ENCODE measurements at regions not wholly inside any gene's neighbourhood (a gene's known extent, or its start where the extent isn't known, plus 50 kb on each side); places are given as distances from the start of the nearest gene placed in this dataset.

DNA sequence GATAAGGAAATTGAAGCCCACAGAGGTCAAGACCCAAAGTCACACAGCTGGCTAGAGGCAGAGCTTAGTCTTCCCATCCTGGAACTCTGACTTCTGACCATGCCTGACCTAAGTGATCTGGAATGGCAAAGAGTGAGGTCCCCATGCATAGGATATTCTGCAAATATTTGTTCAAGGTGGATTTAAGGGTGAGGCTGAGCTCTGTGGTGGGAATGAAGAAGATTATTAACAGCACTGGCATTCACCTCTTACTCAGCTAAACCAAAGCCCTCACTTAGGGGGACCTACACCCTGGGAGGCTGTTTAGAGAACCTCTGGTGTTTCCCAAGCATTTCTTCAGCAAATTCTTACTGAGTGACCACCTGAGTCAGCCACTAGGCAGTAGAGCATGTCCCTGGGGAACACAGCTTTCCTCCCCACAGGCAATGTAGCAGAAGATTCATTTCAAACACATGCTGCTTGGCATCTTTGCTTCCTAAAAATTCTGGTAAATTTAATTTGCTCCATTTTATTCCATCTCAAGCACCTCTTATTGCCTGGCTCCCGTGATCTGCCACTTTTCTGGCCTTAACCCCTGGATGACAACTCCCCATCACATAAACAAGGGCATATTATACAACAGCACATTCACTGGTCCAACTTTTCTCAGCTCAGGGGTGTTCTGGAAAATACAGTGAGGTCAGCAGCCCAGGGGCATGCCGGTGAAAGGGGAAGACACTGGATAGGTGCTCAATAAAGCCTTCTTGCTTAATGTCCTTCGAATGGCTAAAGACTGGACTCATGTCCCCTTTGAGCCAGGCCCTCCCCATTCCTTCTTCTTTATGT is 176.0 kb downstream of the ABHD5 start:
- DNase-seq (ENCODE audit: low spot score) = no peak

DNA sequence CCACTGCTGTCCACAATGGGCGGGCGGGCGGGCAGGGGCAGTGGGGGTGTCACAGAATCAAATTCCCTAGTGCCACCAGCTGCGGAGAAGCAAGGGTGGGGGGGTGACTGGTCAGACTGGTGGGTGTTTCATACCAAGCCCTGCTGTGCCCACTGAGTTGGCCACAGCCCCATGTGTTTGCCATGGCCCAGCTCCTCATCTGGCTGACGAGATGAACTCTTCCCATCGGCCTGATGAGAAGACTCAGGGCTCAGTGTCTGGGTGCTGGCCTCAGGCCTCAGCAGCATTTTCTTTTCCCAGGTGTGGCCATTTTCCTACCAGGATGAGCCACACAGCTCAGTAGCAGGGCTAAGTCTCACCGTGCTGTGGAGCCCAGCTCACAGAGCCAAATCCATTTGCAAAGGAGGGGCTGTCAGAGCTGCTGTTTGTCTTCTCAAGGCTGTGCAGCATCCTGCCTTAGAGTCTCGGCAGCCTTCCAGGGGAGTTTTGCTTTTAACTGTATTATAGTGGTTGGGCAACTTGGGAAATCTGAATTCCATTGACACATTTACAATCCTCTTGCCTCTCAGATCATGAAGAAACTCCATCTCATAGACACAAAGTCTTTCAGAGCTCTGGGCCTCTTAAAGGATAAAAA is 176.8 kb downstream of the ABHD5 start:
- DNase-seq (ENCODE audit: low spot score) = no peak

DNA sequence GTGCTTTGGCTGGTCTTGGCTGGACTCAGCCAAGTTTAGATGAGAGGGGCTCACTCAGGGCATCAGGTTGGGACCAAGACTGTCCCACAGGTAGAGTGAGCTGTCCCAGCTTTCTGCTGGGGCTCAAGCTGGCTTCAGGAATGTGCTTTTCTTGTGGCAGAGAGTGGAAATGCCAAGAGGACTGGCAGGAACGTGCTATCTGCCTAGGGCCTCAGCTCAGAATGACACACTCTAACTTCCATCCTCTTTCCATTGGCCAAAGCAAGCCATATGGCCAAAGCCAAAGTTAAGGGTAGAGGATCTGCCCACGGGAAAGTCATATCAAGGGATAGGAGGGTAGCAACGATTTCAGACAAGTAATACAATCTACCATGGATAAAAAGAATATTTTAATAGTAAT is 178.8 kb downstream of the ABHD5 start:
- no peak for DNase-seq (ENCODE audit: low spot score)

DNA sequence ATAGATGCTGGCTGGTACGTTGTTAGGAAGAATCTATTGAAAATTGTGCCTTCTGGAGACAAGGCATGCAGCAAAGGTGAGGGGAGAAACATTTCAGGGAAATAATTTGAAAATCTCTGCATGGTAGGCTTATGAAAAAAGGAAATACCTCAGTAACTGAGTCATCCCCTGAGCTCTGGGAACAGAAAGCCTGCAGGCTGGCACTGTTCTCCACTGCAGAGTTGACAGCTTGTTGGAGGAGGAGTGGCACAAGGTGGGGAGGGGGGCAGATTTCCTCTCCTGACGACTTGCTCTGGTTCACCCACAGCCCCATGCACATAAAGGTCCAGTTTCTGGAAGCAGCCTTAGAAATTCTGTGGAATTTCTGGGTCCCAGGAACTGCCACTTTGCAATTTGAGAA is 179.4 kb downstream of the ABHD5 start:
- DNase-seq (ENCODE audit: low spot score) = no peak

DNA sequence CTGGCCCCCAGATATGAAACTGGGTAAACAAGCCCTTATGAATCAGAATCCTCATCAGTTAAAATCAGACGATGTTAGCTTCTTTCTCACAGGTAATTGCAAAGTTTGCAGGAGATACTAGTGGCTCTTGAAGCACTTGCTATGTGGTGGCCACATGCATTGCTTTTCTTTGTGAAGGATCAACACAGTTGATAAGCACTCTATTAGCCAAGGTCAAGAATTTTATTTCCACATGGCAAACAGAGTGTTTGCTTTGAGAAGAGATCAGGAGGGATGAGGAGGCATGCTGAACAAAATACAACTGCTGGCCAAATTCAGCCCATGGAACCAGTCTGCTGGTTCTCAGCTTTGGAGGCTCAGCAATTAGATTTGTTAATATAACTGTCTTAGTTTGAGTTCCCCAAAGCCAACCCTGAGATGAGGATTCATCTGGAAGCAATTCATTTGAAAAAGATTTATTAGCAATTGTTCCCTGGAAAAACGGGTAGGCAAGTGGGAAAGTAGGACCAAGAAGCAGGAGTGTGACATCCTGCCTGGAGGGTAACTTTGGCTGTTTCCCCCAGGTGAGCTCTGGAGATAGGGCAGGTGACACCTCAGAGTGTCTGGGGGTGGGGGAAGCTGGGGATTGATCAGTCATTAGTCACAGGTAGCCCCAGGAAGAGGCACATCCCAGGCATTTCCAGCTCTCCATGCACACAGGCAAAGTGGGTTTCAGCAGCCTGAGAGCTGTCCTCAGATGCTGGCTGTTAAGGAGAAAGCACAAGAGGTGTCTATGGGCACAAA is 180.3 kb downstream of the ABHD5 start:
- DNase-seq (ENCODE audit: low spot score) = no peak

DNA sequence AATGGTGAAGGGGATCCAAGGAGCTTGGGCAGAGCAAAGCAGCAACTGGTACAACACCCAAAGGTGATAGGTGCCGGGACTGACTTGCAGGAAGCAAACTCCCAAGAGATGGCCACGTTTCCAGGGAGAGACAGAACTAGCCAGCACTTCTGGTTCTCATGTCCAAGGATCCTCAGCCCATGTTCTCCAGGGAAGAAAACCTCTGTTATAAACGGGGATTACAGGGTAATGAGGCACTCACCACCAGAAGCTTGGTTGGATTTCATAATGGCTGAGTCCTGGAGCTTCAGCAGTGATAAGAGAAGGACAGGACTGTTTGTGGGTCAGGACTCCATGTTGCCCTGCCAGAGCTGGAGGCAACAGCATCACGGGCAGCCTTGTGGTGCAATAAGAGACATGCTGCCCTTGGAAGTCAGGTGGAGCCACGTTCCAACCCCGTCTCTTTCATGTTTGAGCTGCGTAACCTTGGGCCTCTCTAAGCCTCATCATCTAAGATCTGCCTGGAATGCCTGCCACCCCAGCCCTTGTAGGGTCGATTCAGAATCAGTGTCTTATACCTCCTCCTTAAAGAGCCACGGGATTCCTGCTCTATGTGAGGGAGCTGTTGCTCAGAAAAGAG is 181.0 kb downstream of the ABHD5 start:
- no peak for DNase-seq (ENCODE audit: low spot score)

DNA sequence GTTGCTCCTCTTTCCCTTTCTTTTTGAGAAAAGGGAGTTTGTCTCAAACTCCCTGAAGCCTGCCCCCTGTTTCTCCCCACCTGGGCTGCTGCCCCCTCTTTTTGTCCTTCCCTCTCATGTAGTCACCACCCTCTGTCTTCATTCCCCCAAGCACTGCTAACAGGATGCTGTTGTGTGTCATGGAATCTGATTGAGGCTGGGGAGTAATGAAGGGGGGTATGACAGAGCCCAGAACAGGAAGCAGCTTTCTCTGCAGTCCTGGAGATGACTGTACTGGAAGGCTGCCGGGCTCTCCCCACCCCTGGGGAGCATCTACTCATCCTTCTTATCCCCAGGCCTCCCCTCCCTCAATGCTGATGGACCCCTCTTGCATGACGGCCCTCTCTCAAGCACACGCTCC is 181.6 kb downstream of the ABHD5 start:
- DNase-seq (ENCODE audit: low spot score) = no peak

DNA sequence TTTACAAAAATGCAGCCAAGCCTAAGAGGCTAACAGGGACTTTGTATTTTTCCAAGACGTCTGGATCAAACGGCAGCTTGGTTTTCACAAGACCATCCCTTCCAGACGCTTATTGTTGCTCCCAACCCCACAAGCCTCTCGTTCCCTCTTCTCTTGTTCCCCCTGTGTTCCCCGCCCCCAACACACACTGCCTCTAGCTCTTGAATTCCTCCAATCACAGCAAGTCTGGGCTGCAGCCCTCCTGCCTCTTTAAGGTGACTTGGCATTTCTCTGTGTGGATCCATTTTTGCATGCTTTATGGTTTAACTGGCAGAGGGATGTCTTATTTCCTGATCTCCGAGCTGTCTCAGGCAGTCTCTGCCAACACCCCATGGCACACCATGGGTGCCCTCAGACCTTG is 182.2 kb downstream of the ABHD5 start:
- no peak for DNase-seq (ENCODE audit: low spot score)

DNA sequence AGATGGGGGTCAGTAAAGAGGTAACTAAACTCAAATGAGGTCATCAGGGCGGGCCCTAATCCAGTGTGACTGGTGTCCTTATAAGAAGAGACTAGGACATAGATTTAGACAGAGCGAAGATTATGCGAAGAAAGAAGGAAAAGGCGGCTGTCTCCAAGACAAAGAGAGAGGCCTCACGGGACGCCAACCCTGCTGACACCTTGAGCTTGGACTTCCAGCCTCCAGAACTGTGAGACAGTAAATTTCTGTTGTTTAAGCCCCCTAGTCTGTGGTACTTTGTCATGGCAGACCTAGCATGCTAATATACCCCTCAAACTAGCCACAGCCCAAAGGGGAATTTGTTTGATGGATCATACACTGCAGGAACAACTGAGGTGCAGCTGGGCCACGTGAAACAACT is 183.0 kb downstream of the ABHD5 start:
- no peak for DNase-seq (ENCODE audit: low spot score)

DNA sequence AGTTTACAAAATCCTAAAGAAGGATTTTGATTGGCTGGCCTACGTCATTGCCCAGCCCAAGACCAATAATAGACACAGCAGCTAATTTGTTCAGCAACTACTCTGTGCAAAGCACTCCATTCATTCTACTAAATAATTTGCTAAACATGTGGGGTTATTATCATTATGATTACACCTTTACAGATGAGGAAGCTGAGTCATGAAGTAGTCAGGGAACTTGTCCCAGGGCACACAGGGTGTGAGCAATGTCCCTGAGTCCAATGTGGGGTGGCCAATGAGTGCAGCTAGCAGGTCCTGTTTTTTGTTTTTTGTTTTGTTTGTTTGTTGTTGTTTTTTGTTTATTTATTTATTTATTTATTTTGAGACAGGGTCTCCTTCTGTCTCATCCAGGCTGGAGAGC is 183.6 kb downstream of the ABHD5 start:
- no peak for DNase-seq (ENCODE audit: low spot score)

DNA sequence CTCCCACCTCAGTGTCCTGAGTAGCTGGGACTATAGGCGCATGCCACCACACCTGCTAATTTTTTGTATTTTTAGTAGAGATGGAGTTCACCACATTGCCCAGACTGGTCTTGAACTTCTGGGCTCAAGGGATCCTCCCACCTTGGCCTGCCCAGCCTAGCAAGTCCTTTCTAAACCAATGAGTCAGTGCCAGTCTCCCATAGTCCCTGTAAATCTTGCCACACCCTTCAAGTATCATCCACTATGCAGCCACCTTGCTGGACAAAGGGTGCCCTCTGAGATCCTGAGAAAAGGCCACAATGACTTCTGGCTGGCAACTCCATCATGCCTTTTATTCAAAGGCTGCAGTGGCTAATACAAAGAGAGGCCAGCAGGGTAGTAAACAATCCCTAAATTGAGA is 184.0 kb downstream of the ABHD5 start:
- DNase-seq (ENCODE audit: low spot score) = no peak

DNA sequence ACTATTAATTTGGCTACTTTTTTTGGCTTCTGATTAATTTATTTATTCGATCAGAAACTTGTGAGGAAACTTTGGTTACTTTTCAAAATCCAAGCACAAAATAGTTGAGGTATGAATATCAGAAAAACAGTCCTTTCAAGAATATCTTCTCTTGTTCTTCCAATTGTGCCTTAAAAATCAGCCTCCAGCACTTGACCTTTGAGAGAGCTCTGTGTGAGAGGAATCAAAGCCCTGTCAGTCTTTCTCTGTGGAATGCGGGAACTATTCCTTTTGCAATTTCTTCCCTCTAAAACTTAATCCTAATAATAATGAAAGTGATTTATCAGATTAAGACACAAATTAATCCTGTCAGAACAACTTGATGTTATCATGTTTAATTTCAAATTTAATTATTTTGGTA is 185.9 kb downstream of the ABHD5 start:
- DNase-seq (ENCODE audit: low spot score) = no peak

DNA sequence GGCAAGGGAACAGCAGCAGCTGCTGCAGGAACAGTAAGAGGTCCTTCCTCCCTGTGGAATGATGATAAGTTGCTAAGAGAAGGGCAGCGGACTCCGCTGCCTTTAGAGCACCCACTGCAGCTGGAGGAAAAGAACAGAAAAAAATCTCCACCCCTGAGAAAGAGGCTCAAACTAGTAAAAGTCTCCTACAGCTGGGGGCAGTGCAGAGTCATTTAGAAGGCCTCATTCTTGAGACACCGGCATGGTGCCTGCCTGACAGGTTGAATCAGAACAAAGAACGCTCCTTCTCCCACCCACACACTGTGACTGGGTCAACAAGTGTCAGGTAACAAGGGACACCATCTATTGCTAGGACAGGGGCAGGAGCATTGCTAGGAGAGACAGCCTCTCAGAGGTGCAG is 188.4 kb downstream of the ABHD5 start:
- DNase-seq (ENCODE audit: low spot score) = no peak

DNA sequence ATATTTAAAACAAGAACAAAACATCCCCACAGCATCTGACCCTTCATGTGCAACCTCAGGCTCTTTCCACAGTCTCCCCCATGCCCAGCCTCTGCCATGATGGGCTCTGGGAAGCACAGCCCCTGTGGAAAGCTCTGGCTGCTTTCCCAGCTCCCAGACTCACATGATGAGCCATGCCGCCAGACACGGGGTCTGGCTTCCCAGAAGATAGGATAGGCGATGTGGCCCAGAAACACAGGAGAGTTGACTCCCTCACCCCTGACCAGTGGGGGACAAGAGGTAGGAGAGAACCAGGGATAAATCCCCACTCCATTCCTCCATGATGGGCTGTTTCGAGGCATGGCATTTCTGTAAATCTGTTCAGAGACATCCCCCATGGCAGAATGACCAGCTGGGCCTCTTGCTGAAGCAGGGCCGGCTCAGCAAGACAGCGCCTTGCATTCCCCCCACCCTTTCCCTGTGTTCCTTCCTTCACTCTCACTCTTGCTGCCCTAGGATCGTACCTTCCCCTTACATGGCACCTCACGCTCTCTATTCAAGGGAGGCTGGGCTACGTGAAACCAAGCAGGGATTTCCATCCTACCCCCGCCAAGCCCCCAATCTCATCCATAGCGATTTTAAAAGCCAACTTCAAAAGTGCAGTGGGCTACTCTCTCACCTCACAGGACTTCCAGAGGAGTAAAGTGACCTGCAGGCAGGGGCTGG is 192.4 kb downstream of the ABHD5 start:
- DNase-seq (ENCODE audit: low spot score) = no peak

DNA sequence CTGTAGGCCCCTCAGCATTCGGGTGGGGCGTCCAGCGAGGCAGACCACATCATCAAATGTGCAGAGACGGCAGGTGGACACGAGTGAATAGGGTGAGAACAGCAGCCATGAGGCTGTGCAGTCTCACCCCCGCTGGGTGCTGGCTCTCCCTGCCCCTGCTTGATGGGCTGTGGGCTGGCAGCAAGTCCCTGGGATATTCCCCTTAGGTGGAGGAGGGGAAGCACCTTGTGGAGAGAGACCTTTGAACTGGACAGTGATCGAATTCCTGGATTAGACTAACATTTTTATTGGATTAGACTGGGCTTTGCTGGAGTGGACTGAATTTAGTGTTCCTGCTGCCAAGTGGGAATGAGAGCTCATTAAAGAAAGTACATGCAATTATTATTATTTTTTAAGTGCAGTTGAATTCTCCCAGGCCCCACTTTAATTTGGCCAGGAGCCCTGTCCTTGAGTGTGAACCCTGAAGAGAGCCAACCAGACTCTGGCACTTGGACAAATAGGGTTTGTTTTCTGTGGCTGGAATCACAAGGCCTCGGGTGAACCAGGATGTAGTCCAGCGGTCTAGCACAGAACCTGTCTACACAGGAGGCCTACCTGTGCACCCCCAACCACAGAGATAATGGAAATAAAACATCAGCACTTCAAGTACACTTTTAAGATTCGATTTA is 193.1 kb downstream of the ABHD5 start:
- DNase-seq (ENCODE audit: low spot score) = no peak

DNA sequence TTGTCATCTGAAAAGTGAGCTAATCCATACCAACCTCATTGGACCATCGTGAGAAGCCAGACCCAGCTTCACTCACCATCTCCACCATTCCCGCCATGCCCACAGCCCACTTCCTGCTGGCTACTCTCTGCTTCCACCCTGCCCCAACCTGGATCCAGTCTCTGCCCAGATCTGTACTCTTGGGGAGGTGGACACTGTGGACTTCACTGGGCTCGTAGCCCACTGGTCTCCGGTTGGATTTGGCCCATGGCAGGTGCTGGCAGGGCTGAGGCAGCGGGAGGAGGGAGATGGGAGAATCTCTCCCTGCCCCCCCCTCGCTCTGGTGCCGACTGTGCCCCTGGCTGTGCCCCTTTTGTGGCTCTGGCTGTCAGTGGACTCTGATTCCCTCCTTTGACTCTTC is 193.8 kb downstream of the ABHD5 start:
- DNase-seq (ENCODE audit: low spot score) = no peak

DNA sequence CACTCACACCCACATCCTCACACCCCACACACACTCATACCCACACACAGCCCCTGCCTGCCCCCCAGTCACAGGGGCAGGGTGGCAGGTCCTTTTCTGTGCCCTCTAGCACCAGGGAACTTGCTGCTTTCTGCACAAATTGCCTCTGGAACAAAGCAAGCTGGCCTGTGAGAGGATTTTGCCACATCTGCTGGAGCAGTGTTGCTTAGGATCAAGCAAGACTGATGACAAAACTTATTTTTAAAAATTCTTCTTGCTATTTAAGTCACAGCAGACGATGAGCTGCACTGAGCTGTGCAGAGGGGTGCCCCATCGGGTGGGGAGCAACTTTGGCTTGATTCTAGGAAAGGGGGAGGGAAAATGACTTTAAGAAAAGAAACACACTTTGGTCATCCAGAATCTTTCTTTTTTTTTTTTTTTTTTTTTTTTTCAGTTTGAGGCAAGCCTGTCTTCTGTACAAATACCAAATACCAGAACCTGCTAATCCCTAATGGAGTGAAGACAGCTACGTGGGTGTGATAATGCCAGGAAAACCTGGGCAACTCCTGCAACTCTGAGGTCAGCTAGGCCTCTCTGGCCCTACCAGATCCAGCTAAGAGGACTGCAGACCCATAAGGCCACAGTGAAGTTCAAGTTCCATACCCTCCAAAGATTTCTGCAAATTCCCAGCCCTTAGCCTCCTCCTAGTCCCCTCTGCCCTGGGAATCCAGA is 195.3 kb downstream of the ABHD5 start:
- DNase-seq (ENCODE audit: low spot score) = no peak

DNA sequence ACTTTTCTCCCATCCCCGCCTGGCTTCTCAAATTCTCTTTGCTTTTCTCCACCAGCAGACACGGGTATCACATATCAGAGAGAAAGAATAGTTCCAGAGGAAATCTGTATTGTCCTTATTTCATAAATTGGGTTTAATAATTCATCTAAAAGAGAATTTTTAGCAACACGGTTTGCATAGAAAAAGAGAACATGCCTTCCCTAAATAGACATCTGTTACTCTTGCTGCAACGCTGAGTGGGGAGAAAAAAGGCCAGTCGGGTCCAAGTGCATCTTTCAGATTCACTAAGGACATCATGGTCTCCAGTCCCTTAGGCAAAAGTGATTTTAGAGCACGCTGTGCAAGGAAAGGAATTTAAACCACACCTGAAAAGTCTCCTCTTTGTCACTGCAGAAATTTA is 201.3 kb downstream of the ABHD5 start:
- no peak for DNase-seq (ENCODE audit: low spot score)

DNA sequence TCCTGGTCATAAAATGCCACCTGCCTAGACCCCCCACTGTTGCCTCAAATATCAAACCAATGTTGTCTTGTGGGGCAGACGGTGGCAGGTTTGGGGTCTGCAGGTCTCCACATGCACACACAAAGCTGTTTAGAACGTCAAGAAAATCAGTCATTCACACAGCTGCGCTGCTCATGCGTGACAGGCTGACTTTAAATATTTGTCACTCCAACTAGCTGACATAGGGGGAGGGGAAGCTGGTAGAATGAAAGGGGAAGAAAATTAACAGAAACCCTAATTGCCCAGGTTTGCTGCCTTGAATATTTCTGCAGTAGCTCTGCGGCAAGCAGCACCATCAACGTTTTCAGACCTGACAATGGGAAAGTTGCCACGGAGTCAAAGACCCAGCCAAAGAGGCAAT is 201.8 kb downstream of the ABHD5 start:
- DNase-seq (ENCODE audit: low spot score) = no peak

DNA sequence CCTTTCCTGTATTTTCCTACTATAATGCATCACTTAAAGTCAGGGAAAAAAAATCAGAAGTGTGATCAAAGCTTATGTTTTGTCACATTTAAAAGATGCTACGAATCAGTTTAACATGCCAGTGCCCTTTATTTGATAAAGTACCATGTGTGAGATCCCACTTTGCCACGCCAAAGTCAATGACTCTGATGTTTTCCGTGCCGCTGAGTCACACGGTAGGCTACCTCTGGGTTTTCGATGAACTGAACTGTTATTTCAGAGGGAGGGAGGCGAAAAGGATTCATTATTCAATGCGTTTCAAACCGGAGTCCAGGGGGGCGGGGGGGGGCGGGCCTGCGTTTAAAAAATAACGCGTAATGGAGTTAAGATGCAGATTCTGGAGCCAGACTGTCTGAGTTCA is 203.0 kb downstream of the ABHD5 start:
- no peak for DNase-seq (ENCODE audit: low spot score)
